ENCODE measurements at regions not wholly inside any gene's neighbourhood (a gene's known extent, or its start where the extent isn't known, plus 50 kb on each side); places are given as distances from the start of the nearest gene placed in this dataset.

- in situ Hi-C loops (cut with HindIII; ENCODE audit: extremely low pct_ligation_motif_present, low pct_unique_long_range_greater_than_20kb) = no loop called here
- FAIRE-seq (no peak), ATAC-seq (no peak)
These were observed 447.8 kb downstream of the FRK start for GRCh38 chr6:115612796-115613479.

More at GRCh38 chr6:115612796-115613479, 447.8 kb downstream of the FRK start:
- CTCF ChIA-PET (ENCODE audit: low intra/inter-chr PET ratio, low total read pairs) = no interaction called here
- DNase-seq (ENCODE audit: low spot score) = no peak
- Histone ChIP-seq H3K9ac (ENCODE audit: insufficient read depth, low read depth, low read length) (no peak overlapping the region), H3K27me3 (ENCODE audit: control insufficient read depth in 1 of 2, insufficient read depth in 2 of 2, low read length in 2 of 2) (no peaks in the 10 kb centered on the region), H3K9me3 (ENCODE audit: low read length) (no peaks in the 10 kb centered on the region), H3K79me2 (ENCODE audit: insufficient read depth, low read length) (no peaks in the 10 kb centered on the region), H3K4me3 (replicated peaks in 1 of 3; ENCODE audit: insufficient read depth in 1 of 3, low read depth in 2 of 3, low read length in 3 of 3) (no peak overlapping the region), H3K27ac (ENCODE audit: extremely low read length, insufficient read depth, low read length) (no peak overlapping the region), H3K4me2 (ENCODE audit: low read depth, low read length) (no peak overlapping the region), H2AFZ (ENCODE audit: low read length) (no peak overlapping the region), H3K36me3 (replicated peaks in 1 of 2; ENCODE audit: control insufficient read depth in 1 of 2, insufficient read depth in 2 of 2, low read length in 2 of 2) (no peaks in the 10 kb centered on the region), H3K4me1 (ENCODE audit: insufficient read depth, low read length) (no peaks in the 10 kb centered on the region), H4K20me1 (ENCODE audit: insufficient read depth, low read length) (no peaks in the 10 kb centered on the region)
- intact Hi-C loops (cut with micrococcal nuclease; ENCODE audit: unreplicated experiment) = no loop called here
- 13% methylated on average over 7 of the region's 7 CpGs for WGBS (ENCODE audit: low lambda C conversion rate)
- POLR2A ChIA-PET = no interaction called here
- TF ChIP-seq ZMAT5 (CRISPR knock-in tag; IDR thresholded peaks at IDR 0.05; ENCODE audit: borderline replicate concordance, low read depth) (no peak), PAF1 (CRISPR knock-in tag; IDR thresholded peaks at IDR 0.05) (no peak), RELA (CRISPR knock-in tag; IDR thresholded peaks at IDR 0.05) (no peak), TEAD3 (CRISPR knock-in tag; optimal IDR thresholded peaks at IDR 0.05; ENCODE audit: borderline replicate concordance) (no peak), KLF9 (CRISPR knock-in tag; IDR thresholded peaks at IDR 0.05; ENCODE audit: low read depth) (no peak), ZNF792 (CRISPR knock-in tag; IDR thresholded peaks at IDR 0.05) (no peak), ZNF430 (CRISPR knock-in tag; IDR thresholded peaks at IDR 0.05) (no peak), MTA1 (CRISPR knock-in tag; IDR thresholded peaks at IDR 0.05; ENCODE audit: borderline replicate concordance) (no peak), CBX2 (IDR thresholded peaks at IDR 0.05; ENCODE audit: low read depth, low read length) (no peak), CBX2 (CRISPR knock-in tag; IDR thresholded peaks at IDR 0.05; ENCODE audit: low read depth) (no peak), ZNF468 (CRISPR knock-in tag; IDR thresholded peaks at IDR 0.05) (no peak)
- TF ChIP-seq, protein P1, sequence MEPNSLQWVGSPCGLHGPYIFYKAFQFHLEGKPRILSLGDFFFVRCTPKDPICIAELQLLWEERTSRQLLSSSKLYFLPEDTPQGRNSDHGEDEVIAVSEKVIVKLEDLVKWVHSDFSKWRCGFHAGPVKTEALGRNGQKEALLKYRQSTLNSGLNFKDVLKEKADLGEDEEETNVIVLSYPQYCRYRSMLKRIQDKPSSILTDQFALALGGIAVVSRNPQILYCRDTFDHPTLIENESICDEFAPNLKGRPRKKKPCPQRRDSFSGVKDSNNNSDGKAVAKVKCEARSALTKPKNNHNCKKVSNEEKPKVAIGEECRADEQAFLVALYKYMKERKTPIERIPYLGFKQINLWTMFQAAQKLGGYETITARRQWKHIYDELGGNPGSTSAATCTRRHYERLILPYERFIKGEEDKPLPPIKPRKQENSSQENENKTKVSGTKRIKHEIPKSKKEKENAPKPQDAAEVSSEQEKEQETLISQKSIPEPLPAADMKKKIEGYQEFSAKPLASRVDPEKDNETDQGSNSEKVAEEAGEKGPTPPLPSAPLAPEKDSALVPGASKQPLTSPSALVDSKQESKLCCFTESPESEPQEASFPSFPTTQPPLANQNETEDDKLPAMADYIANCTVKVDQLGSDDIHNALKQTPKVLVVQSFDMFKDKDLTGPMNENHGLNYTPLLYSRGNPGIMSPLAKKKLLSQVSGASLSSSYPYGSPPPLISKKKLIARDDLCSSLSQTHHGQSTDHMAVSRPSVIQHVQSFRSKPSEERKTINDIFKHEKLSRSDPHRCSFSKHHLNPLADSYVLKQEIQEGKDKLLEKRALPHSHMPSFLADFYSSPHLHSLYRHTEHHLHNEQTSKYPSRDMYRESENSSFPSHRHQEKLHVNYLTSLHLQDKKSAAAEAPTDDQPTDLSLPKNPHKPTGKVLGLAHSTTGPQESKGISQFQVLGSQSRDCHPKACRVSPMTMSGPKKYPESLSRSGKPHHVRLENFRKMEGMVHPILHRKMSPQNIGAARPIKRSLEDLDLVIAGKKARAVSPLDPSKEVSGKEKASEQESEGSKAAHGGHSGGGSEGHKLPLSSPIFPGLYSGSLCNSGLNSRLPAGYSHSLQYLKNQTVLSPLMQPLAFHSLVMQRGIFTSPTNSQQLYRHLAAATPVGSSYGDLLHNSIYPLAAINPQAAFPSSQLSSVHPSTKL (CRISPR knock-in tag; IDR thresholded peaks at IDR 0.05) = no peak
- TF ChIP-seq, protein P2, sequence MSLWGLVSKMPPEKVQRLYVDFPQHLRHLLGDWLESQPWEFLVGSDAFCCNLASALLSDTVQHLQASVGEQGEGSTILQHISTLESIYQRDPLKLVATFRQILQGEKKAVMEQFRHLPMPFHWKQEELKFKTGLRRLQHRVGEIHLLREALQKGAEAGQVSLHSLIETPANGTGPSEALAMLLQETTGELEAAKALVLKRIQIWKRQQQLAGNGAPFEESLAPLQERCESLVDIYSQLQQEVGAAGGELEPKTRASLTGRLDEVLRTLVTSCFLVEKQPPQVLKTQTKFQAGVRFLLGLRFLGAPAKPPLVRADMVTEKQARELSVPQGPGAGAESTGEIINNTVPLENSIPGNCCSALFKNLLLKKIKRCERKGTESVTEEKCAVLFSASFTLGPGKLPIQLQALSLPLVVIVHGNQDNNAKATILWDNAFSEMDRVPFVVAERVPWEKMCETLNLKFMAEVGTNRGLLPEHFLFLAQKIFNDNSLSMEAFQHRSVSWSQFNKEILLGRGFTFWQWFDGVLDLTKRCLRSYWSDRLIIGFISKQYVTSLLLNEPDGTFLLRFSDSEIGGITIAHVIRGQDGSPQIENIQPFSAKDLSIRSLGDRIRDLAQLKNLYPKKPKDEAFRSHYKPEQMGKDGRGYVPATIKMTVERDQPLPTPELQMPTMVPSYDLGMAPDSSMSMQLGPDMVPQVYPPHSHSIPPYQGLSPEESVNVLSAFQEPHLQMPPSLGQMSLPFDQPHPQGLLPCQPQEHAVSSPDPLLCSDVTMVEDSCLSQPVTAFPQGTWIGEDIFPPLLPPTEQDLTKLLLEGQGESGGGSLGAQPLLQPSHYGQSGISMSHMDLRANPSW (CRISPR knock-in tag; IDR thresholded peaks at IDR 0.05; ENCODE audit: borderline replicate concordance) = no peak
- TF ChIP-seq, protein P3, sequence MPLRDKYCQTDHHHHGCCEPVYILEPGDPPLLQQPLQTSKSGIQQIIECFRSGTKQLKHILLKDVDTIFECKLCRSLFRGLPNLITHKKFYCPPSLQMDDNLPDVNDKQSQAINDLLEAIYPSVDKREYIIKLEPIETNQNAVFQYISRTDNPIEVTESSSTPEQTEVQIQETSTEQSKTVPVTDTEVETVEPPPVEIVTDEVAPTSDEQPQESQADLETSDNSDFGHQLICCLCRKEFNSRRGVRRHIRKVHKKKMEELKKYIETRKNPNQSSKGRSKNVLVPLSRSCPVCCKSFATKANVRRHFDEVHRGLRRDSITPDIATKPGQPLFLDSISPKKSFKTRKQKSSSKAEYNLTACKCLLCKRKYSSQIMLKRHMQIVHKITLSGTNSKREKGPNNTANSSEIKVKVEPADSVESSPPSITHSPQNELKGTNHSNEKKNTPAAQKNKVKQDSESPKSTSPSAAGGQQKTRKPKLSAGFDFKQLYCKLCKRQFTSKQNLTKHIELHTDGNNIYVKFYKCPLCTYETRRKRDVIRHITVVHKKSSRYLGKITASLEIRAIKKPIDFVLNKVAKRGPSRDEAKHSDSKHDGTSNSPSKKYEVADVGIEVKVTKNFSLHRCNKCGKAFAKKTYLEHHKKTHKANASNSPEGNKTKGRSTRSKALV (CRISPR knock-in tag; IDR thresholded peaks at IDR 0.05) = no peak
- no TSS peak for BruUV-seq (replicated peaks)

Data from HepG2 (cell line).